Stimulated activated CD4-positive, alpha-beta T cell treated with anti-CD3 and anti-CD28 coated beads, Interleukin-2, amount 100 ng/mL, for 4 hours (primary cell): ENCODE measurements at regions not wholly inside any gene's neighbourhood (a gene's known extent, or its start where the extent isn't known, plus 50 kb on each side); places are given as distances from the start of the nearest gene placed in this dataset.
"Not testable (repeated sequence)": the region's sequence is repeated elsewhere in the genome, so short reads cannot be mapped to it uniquely, and the experiment has no call there.

Experiments used
- DNase-seq: peaks from one replicate; pipeline ENCODE4 v3.0.0-alpha.2; 2020; ENCODE audit warnings: low read depth

- DNase-seq: no peak
These were observed 756.4 kb upstream of the MMS22L start for GRCh38 chr6:98039443-98039842.

- DNase-seq: no peak
These were observed 757.0 kb upstream of the MMS22L start for GRCh38 chr6:98039904-98040607.

- DNase-seq: no peak
These were observed 758.0 kb upstream of the MMS22L start for GRCh38 chr6:98041056-98041455.

- no peak for DNase-seq
These were observed 758.9 kb upstream of the MMS22L start for GRCh38 chr6:98041921-98042320.

- no peak for DNase-seq
These were observed 761.1 kb upstream of the MMS22L start for GRCh38 chr6:98044151-98044561.

- DNase-seq: no peak
These were observed 761.9 kb upstream of the MMS22L start for GRCh38 chr6:98044791-98045470.

GRCh38 chr6:98047164-98047563, 764.1 kb upstream of the MMS22L start:
- DNase-seq: no peak

- no peak for DNase-seq
These were observed 764.9 kb upstream of the MMS22L start for GRCh38 chr6:98047871-98048270.

GRCh38 chr6:98054453-98054852, 771.4 kb upstream of the MMS22L start:
- DNase-seq: no peak

- no peak for DNase-seq
These were observed 773.9 kb upstream of the MMS22L start for GRCh38 chr6:98056955-98057354.

GRCh38 chr6:98067375-98067774, 767.0 kb upstream of the POU3F2 start:
- no peak for DNase-seq

- DNase-seq: not testable (repeated sequence)
These were observed 745.8 kb upstream of the POU3F2 start for GRCh38 chr6:98088537-98088936.

GRCh38 chr6:98092331-98092730, 742.0 kb upstream of the POU3F2 start:
- DNase-seq: no peak

GRCh38 chr6:98094696-98095095, 739.7 kb upstream of the POU3F2 start:
- DNase-seq: no peak

- no peak for DNase-seq
These were observed 726.6 kb upstream of the POU3F2 start for GRCh38 chr6:98107801-98108200.

GRCh38 chr6:98116455-98116854, 717.9 kb upstream of the POU3F2 start:
- DNase-seq: no peak

GRCh38 chr6:98117068-98117467, 717.3 kb upstream of the POU3F2 start:
- DNase-seq: no peak

- DNase-seq: no peak
These were observed 715.9 kb upstream of the POU3F2 start for GRCh38 chr6:98118397-98119045.

GRCh38 chr6:98124171-98124570, 710.2 kb upstream of the POU3F2 start:
- no peak for DNase-seq

GRCh38 chr6:98131290-98131990, 702.9 kb upstream of the POU3F2 start:
- DNase-seq: no peak

GRCh38 chr6:98136333-98136732, 698.0 kb upstream of the POU3F2 start:
- DNase-seq: no peak

GRCh38 chr6:98137391-98137790, 697.0 kb upstream of the POU3F2 start:
- DNase-seq: no peak

GRCh38 chr6:98142839-98143238, 691.5 kb upstream of the POU3F2 start:
- DNase-seq: no peak
